ENCODE measurements at regions not wholly inside any gene's neighbourhood (a gene's known extent, or its start where the extent isn't known, plus 50 kb on each side); places are given as distances from the start of the nearest gene placed in this dataset.
A peak's percentile ranks its signal among the peaks of the same experiment; 100 is the strongest.
"Not testable (repeated sequence)": the region's sequence is repeated elsewhere in the genome, so short reads cannot be mapped to it uniquely, and the experiment has no call there.

DNA sequence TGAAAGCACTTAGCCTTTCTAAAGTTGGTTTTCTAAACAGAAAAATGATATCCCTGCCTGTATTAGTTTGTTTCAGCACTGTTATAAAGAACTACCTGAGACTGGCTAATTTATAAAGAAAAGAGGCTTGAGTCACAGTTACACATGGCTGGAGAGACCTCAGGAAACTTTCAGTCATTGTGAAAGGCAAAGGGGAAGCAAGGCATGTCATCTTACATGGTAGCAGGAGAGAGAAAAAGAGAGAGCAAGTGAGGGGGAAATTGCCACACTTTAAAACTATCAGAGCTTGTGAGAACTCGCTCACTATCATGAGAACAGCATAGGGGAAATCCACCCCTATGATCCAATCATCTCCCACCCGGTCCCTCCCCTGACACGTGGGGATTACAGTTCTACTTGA is 64.9 kb downstream of the FAM170A start:
- DNase-seq = no peak

DNA sequence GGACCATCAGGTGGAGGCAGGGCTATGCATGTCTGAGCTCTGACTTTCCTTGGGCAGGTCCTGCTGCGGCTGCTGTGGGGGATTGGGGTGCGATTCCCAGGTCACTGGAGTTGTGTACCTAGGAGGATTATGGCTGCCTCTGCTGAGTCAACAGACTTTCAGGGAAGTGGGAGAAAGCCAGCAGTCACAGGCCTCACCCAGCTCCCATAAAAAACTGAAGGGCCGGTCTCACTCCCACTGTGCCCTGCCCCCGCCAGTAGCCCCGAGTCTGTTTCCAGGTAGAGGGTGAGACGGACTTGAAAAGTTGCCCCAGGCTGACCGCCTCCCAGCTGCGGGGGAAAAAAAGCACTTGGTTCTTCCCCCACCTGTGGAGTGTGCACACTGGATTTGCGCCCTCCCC is 76.7 kb downstream of the FAM170A start:
- no peak for DNase-seq

DNA sequence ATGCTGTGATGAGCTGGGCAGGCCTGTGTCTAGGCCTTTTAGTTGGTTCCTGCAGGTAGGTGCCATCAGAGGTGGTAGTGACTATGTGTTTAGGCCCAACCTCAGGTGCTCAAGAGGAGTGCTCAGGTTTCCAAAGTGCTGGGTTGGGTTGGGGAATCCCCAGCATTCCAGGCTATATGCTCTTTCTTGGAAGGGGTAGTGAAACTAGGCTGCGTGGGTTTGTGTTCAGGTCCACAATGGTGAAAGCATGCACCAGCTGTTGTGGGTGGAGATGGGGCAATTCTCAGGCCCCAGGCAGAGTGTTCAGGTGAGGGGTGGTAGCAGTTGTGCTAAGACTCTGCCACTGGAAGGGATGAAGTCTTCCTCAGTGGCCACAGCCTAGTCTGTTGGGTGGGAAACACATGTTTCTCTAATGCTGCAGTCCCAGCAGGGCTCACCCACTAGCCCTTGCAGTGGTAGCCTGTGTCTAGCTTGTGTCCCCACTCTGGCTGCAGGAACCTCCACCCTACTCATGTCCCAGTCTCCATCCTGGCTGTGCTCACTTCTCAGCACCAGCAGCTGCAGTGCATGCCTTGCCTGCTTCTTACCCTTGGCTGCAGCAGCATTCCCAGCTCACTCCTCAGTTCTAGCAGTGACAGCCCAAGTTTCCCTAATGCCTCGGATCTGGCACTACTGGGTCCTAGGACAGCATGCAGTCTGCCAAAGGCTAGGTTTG is 78.9 kb downstream of the FAM170A start:
- DNase-seq = no peak

DNA sequence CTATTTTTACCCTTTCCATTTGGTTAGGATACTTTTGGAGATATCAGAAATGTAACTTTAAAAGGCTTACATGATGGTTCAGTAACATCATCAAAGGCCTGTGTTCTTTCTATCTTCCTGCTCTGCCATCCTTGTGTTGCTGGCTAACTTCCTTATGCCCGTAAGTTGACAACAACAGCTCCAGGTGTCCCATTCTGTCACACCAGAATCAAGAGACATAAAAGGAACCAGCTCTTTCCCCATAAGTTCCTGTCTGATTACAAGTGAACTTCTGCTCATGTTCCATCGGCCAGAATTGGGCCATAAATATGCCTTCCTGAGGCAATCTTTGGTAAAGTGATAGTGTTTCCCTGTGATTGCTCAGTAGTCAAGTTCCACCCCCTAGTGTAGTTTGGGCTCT is 92.4 kb downstream of the FAM170A start:
- DNase-seq = no peak

GRCh38 chr5:119725291-119725690 is 95.9 kb downstream of the FAM170A start:
- DNase-seq = not testable (repeated sequence)

DNA sequence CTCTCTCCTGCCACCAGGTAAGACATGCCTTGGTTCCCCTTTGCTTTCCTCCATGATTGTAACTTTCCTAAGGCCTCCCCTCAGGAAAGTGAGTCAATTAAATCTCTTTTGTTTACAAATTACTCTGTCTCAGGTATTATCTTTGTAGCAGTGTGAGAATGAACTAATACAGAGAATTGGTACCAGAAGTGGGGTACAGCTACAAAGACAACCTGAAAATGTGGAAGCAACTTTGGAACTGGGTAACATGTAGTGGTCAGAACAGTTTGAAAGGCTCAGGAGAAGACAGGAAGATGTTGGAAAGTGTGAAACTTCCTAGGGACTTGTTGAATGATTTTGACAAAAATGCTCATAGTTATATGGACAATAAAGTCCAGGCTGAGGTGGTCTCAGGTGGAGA is 97.2 kb downstream of the FAM170A start:
- DNase-seq = no peak

GRCh38 chr5:119740225-119740624 is 110.9 kb downstream of the FAM170A start:
- DNase-seq = no peak

DNA sequence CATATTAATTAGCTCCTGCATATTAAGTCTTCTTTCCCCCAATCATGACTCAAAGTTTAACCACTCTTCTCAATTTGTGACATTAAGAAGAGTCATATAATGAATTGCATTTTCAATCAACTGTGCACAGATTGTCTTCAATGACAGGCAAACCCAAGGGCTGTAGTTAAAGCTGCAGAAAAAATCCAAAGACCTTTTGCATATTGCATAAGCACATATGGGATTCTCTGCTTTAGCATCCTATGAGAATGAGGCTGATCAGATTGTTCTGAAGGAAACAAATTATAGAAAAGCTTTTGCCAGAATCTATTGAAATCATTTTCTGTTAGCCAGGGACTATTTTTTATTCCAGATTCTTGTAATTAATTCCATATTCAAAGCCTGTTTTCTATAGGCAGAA is 112.3 kb downstream of the FAM170A start:
- no peak for DNase-seq

DNA sequence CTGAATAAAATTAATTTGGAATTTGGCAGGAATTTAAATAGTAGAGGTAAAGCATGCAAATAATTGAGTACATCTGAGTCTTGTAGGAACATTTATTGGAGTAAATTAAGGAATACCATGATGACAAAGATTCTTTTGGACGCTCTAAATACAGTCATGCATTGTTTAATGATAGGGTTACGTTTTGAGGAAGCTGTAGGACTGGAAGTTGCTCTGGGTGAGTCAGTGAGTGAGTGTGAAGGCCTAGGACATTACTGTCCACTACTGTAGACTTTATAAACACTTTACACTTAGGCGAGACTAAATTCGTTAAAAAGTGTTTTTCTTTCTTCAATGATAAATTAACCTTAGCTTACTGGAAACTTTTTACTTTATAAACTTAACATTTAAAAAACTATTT is 113.0 kb downstream of the FAM170A start:
- DNase-seq = no peak

DNA sequence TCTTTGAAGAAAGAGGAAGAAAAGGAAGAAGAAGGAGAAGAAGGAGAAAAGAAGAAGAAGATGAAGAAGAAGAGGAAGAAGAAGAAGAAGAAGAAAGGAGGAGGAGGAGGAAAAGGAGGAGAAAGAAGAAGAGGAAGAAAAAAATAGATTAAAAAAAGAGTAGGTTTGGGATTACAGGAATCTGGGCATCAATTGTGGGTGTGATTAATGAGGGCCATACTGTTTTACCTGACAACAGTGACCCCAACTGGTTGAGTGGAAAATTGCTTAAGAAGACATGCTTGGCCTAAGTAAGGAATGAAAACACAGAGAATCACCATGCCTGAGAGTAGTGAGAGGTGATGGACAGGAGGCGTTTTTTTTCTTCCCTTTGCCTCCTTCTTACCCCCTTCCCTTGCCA is 114.6 kb downstream of the FAM170A start:
- DNase-seq = no peak

- DNase-seq = no peak
These were observed 116.6 kb downstream of the FAM170A start for GRCh38 chr5:119745976-119746375.

DNA sequence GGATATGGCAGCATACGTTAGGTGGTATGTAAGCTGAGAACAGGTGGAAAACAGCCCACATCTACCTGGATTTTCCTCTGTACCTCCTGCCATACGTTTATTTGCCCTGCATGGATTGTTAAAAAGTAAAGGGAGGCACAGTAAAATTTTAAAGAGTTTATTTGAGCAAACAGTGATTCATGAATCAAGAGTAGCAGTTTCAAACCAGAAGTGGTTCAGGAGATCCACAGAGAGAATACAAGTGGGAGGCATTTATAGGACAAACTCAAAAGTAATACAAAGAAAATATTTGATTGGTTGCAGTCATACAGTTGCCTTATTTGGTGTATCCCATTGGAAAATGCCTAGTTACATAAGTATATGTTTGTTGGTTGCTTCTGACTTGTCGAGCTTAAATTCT is 117.6 kb downstream of the FAM170A start:
- DNase-seq = no peak

GRCh38 chr5:119750887-119751733 is 121.8 kb downstream of the FAM170A start:
- DNase-seq = no peak

GRCh38 chr5:119751734-119752094 is 122.4 kb downstream of the FAM170A start:
- DNase-seq = no peak

DNA sequence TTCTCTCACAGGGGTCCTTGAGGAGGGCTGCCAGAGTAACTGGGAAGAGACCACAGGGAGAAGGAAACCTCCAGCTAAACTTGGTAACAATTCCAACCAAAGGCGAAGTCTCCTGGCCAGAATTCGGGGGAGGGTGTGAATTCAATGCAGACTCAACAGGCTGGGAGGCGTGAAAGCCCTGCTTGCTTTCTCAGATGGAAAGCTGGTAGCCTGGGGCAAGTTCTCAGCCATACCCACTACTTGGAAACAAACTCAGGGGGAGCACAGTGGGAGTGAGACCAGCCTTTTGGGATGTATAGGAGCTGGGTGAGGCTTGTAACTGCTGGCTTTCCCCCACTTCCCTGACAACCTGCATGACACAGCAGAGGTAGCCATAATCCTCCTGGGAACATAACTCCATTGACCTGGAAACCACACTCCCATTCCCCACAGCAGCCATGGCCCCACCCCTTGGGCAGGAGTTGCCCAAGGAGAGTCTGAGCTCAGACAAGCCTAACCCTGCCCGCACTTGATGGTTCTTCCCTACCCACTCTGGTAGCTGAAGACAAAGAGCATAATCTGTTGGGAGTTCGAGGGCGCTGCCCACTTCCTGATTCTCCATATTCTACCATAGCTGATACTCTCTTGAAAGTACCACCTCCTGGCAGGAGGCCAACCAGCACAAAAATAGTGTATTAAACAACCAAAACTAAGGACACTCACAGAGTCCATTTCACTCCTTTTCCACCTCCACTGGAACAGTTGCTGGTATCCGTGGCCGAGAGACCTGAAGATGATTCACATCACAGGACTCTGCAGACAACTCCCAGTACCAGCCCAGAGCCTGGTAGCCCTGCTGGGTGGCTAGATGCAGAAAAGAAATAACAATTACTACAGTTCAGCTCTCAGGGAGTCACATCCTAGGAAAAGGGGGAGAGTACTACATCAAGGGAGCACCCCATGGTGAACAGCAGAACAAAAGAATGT is 123.8 kb downstream of the FAM170A start:
- no peak for DNase-seq

DNA sequence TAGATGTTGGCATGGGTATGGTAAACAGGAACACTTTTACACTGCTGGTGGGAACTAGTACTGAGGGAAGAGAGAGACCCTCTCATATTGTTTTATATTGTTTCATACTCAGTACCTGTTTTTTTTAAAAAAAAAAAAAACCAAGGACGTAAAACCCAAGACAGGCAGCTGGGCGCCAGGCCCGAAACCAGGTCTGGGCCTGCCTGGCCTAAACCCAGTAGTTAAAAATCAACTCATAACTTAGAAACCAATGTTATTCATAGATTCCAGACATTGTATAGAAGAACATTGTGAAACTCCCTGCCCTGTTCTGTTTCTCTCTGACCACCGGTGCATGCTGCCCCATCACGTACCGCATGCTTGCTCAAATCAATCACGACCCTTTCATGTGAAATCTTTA is 125.5 kb downstream of the FAM170A start:
- not testable (repeated sequence) for DNase-seq

DNA sequence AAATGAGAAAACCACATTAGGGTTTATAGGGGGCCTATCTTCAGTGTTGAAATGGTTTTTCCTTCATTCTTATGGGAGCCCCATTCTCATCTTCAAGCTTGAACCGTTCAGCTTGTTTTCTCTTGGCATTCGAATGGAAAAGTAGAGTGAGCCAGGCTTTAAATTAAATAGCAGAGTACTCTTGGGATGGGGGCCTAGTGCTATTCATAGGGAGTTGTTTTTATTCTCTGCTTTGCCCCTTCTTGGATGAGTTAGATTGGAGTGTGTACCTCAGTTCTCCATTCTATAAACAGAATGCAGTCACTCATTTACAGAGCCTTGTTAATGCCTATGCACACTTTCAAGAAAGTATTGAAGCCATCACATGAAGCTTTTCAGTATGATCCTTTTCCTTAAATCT is 127.9 kb downstream of the FAM170A start:
- DNase-seq = no peak

- DNase-seq = not testable (repeated sequence)
These were observed 140.6 kb downstream of the FAM170A start for GRCh38 chr5:119769695-119770693.

GRCh38 chr5:119780145-119780544 is 150.8 kb downstream of the FAM170A start:
- DNase-seq = not testable (repeated sequence)

- DNase-seq = no peak
These were observed 155.7 kb downstream of the FAM170A start for GRCh38 chr5:119785057-119785456.

GRCh38 chr5:119789406-119790117 is 160.2 kb downstream of the FAM170A start:
- peak; percentile 3 for DNase-seq
